Left forelimb (tissue), 1 donor: ENCODE measurements at regions not wholly inside any gene's neighbourhood (a gene's known extent, or its start where the extent isn't known, plus 50 kb on each side); places are given as distances from the start of the nearest gene placed in this dataset.

Experiments
- DNase-seq: peaks from one replicate; pipeline ENCODE4 v3.0.0-alpha.2; 2018; ENCODE audit warnings: low spot score

GRCh38 chr21:28642891-28643290, 349.8 kb downstream of the LTN1 start:
- no peak for DNase-seq

- no peak for DNase-seq
Observed at GRCh38 chr21:28641731-28642130, 350.9 kb downstream of the LTN1 start.

- DNase-seq, result no peak
Observed at GRCh38 chr21:28640326-28640725, 352.4 kb downstream of the LTN1 start.

GRCh38 chr21:28639737-28640136, 352.9 kb downstream of the LTN1 start:
- DNase-seq, result no peak

- no peak for DNase-seq
Observed at GRCh38 chr21:28636752-28637691, 355.7 kb downstream of the LTN1 start.

GRCh38 chr21:28635541-28635940, 357.1 kb downstream of the LTN1 start:
- DNase-seq, result no peak

- no peak for DNase-seq
Observed at GRCh38 chr21:28633839-28634555, 358.7 kb downstream of the LTN1 start.

- DNase-seq, result no peak
Observed at GRCh38 chr21:28632755-28633408, 359.8 kb downstream of the LTN1 start.

GRCh38 chr21:28627691-28628090, 365.0 kb downstream of the LTN1 start:
- DNase-seq, result no peak

- DNase-seq, result no peak
Observed at GRCh38 chr21:28627261-28627660, 365.4 kb downstream of the LTN1 start.

- no peak for DNase-seq
Observed at GRCh38 chr21:28624626-28625025, 368.1 kb downstream of the LTN1 start.

GRCh38 chr21:28617300-28617699, 375.4 kb downstream of the LTN1 start:
- DNase-seq, result no peak

GRCh38 chr21:28615276-28615675, 377.4 kb downstream of the LTN1 start:
- no peak for DNase-seq

GRCh38 chr21:28614791-28615190, 377.9 kb downstream of the LTN1 start:
- DNase-seq, result no peak

GRCh38 chr21:28608646-28609045, 384.0 kb downstream of the LTN1 start:
- DNase-seq, result no peak

- no peak for DNase-seq
Observed at GRCh38 chr21:28607545-28607944, 385.1 kb downstream of the LTN1 start.

GRCh38 chr21:28604946-28605537, 387.6 kb downstream of the LTN1 start:
- no peak for DNase-seq

GRCh38 chr21:28602546-28602945, 390.1 kb downstream of the LTN1 start:
- no peak for DNase-seq

GRCh38 chr21:28598214-28598613, 394.5 kb downstream of the LTN1 start:
- DNase-seq, result no peak

- no peak for DNase-seq
Observed at GRCh38 chr21:28592205-28592865, 400.3 kb downstream of the LTN1 start.

- DNase-seq, result no peak
Observed at GRCh38 chr21:28590676-28591075, 402.0 kb downstream of the LTN1 start.

GRCh38 chr21:28590026-28590425, 402.7 kb downstream of the LTN1 start:
- no peak for DNase-seq
